NCI-H1092 (cell line): ENCODE measurements at regions not wholly inside any gene's neighbourhood (a gene's known extent, or its start where the extent isn't known, plus 50 kb on each side); places are given as distances from the start of the nearest gene placed in this dataset.
"Not testable (repeated sequence)": the region's sequence is repeated elsewhere in the genome, so short reads cannot be mapped to it uniquely, and the experiment has no call there.

ENCODE experiments used
- DNase-seq: peaks from one replicate; lab custom pipeline; 2025; lab: John Stamatoyannopoulos, UW

- no peak for DNase-seq
Measured at GRCh38 chr7:109763611-109764010, 1193.9 kb downstream of the DNAJB9 start.

DNA sequence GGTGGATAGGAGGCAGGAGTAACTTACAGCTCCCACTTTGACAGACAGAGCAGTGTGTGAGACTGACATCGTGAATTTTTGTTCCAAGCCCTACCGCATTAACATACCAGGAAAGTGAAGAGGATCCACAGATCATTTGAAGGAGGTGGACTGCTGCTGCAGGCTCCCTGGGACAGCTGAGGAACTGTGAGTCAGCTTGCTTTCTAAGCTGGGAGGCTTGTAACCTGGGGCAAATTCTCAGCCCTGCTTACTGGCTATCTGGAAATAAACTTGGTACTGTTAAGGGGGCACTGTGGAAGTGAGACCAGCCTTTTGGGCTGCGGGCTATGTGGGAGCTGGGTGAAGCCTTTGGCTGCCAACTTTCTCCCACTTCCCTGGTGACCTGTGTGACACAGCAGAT, 1202.5 kb downstream of the DNAJB9 start:
- no peak for DNase-seq

GRCh38 chr7:109782806-109783205, 1213.1 kb downstream of the DNAJB9 start:
- DNase-seq: no peak

DNA sequence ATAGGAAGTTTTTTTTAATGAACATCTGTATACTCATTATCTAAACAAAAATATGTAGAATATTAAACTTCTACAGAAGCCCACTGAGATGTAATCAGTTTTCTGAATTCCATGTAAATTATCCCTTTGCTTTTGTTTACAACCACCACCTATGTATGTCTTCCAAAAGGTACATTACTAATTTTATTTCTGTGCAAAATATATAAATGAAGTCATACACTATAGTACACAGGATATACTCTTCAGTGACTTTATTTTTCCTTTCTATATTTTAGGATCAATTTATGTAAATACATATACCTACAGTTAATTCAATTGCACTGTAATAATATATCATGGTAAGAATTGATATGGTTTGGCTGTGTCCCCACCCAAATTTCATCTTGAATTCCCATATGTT, 1236.9 kb downstream of the DNAJB9 start:
- DNase-seq: no peak

- no peak for DNase-seq
Measured at GRCh38 chr7:109821156-109821555, 1251.5 kb downstream of the DNAJB9 start.

DNA sequence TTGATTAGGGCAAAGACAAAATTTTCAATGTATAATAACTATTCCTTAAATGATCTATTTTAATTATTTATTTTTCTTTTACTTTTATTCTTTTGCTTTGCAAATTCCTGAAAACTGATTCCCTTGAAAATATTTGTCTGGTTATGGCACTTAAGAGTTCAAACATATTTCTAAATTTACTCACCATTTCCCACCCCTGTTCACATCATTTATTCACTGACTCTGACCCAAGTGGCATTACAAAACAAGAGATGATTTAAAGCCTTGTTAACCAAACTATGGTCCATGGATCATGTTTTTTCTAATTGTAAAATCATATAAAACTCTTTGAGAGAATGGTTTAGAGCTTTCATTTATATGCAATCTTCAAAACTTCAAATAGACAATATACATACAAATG, 1256.1 kb upstream of the LRRN3 start:
- DNase-seq: no peak

DNA sequence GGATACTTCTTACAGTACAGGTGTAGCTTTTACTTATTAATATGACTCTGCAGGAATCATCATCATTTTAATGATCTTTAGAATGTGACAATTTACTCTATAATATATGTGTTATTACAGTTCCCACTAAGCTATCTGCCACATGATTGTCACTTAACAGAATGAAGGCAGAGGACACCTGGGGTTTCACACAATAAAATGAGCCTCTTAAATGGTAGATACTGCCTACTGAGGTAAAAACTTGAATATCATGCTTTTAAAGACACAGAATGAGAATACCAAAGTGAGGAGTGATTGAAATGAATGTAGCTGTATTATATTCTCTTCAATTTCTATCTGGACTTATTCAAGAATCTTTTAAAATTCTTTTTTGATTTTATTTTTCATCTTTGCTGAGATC, 1255.3 kb upstream of the LRRN3 start:
- DNase-seq: no peak

DNA sequence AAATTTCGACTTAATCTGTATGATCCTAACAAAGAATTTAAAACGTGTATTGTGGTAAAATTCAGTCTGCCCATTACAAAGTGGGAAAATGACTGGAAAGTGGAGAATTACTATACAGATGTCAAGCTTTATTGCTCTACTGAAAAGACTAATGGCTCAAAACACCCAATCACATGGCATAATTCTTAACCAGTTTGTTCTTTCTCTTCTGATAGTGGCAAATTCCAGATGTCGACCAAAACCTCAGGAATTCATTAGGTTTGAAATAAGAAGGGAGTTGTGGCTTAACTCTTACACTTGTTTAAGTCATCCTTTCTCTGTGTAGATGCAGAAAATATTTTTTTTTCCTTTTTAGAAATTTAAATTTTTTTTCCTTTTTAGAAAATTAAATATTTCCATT, 1254.9 kb upstream of the LRRN3 start:
- no peak for DNase-seq

- DNase-seq: no peak
Measured at GRCh38 chr7:109842386-109842785, 1248.5 kb upstream of the LRRN3 start.

DNA sequence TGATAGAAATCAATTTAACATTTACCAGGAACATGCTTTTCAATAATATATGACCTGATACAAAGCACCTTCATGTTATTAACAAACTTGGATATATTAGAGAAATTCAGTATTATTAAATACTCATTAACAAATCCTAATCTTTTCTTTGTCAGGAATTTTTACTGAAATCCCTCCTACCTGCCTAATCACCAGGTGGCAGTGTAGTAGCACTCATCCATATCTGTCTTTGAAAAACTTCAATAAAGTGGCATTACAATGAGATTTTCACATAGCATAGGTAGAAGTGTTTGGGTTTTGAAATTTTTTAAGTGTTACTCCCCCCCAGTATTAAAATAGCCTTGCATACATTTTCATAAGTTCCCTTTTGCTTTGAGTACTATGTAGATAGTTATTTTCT, 1246.6 kb upstream of the LRRN3 start:
- no peak for DNase-seq

- no peak for DNase-seq
Measured at GRCh38 chr7:109864230-109864629, 1226.7 kb upstream of the LRRN3 start.

DNA sequence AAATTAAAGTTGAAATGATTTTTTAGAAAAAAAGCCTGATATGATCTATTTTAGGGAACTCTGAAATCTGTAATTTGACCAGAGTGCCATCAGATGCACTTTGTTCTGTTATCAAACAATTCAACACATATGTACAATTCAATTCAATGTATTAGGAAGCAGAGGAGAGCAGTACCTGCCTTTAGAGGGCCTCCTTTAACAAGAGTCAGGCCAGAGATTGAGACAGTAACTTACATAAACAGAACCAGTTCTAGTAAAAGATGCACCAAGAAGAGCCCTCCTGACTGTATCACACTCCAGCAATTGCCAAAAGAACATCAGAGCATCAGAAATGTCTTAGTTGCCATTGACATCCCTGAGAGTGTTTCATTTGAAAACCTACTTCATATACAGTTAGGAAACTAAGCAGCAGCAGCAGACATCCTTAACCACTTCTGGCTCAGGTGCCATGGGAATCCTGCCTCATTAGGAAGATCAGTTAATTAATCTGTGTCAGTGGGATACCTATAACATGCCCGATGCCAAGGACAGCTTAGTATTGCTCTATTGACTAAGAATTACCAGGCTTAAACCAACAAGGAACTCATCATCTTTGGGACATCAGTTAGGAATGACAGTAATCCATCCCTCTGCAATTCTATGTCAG, 1222.6 kb upstream of the LRRN3 start:
- no peak for DNase-seq

DNA sequence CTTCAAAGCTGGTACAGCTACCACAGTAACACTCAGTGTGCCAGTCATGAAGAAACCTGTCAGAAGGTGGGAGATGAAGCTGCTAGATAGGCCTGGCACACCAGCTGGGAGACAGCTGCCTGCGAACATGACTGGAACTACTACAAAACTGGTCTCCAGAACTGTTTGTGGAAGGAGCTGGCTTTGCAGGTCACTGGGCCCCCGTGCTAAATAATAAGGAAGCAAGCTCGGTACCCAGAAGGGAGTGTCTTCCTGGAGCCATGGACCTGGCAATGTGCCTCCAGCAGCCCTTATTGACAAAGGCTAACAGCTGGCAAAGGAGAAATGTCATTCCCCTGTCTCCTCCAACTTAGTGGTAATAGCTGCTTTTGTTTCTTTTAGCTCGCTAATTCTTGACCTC, 1217.6 kb upstream of the LRRN3 start:
- DNase-seq: no peak

DNA sequence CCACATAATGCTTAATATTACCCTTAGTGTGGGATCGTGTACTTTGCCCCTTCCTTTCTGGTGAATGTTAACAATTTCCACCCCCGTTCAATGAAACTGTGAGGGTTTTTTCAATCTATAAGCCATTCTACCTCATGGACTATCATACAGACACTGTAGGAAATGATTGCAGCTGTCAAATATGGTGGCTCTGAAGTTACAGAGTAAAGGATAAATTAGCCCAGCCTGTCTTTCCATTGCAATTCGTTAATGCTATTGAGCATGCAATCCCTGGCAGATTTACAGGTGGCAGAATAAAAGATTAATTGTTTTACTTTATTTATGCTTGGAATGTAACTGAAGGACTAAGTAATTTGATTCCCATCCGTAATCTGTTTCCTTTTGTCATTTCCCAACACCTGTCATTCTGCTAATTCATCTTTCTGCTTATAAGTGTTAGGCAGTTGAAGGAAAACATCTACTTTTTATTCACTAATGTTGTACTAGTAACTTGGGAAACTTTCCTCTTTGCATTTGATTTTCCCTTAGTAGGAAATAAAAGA, 1211.6 kb upstream of the LRRN3 start:
- no peak for DNase-seq

DNA sequence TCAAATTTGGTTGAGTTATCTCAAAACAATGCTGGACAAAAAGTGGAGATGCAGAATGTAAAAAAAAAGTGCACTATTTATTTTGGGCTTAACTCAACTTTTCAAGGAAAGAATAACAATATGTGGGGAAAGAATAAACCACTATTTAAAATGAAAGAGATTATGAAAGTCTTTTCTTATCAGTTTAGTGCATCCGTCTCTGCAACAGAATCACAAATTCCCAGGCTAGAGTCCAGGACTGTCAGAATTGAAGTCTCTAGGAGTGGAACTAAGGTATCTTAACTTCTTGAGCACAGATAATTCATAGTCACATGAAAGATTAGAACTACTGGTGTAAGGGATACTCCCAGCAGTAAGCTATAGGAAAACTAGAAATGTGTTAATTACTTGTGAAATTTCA, 1200.3 kb upstream of the LRRN3 start:
- DNase-seq: no peak

DNA sequence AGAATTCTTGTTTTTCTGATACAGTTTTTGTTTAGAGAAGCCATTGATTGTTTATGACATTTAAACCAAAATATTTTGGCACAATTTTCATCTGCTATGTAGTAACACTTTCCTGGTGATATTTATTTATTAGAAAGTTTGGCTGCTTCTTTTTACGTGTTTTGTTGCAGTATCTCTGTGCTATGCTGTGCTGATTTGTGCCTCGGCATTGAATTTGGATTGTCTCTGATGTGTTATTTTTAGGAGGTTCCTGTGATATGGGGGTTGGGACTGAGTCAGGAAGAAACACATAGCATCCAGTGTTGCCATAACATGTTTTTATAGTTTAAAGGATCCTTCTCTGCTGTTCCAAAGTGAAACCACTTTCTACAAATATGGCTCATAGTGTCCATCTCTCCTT, 1197.7 kb upstream of the LRRN3 start:
- DNase-seq: no peak

GRCh38 chr7:109895536-109895935, 1195.4 kb upstream of the LRRN3 start:
- DNase-seq: no peak

- no peak for DNase-seq
Measured at GRCh38 chr7:109901926-109902325, 1189.0 kb upstream of the LRRN3 start.

DNA sequence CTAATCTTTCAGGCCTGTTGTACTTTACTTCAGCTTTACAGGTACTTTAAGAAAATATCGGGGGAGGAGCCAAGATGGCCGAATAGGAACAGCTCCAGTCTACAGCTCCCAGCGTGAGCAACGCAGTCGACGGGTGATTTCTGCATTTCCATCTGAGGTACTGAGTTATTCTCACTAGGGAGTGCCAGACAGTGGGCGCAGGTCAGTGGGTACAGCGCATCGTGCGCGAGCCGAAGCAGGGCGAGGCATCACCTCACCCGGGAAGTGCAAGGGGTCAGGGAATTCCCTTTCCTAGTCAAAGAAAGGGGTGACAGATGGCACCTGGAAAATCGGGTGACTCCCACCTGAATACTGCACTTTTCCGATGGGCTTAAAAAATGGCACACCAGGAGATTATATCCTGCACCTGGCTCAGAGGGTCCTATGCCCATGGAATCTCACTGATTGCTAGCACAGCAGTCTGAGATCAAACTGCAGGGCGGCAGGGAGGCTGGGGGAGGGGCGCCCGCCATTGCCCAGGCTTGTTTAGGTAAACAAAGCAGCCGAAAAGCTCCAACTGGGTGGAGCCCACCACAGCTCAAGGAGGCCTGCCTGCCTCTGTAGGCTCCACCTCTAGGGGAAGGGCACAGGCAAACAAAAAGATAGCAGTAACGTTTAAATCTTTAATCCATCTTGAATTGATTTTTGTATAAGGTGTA, 1185.4 kb upstream of the LRRN3 start:
- DNase-seq: not testable (repeated sequence)

DNA sequence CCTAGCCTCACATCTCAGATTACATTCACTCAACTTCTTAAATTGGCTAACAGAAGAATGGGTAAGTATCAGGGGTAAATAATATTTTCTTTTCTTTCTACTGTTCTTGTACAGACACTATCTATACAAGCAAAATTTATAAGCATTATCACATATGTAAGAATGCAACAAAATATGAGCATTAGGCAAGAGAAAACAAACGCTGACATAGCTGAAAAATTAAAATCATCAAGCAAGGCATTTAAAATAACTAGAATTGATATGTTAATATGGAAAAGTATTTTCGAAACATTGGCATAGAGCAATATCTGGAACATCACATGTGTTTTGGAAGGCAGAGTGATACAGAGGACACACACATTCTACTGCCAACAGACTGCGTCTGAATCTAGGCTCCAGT, 1175.3 kb upstream of the LRRN3 start:
- no peak for DNase-seq

GRCh38 chr7:109926738-109927137, 1164.2 kb upstream of the LRRN3 start:
- DNase-seq: no peak

DNA sequence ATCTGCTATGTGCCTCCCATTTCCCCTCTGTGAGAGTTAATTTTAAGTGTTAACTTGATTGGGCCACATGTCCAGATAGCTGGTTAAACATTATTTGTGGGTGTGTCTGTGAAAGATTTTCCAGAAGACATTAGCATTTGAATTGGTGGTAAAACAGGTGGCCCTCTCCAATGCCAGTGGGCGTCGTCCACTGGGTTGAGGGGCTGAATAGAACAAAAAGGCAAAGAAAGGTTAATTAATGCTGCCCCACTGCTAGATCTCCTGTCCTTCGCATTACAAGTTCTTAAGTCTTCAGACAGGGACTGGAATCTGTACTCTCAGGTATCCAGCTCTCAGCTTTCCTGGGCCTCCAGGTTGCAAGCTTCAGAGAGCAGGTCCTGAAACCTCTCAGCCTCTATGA, 1160.9 kb upstream of the LRRN3 start:
- DNase-seq: no peak

- no peak for DNase-seq
Measured at GRCh38 chr7:109939207-109939606, 1151.7 kb upstream of the LRRN3 start.
